Urothelium cell line (cell line): ENCODE measurements at regions not wholly inside any gene's neighbourhood (a gene's known extent, or its start where the extent isn't known, plus 50 kb on each side); places are given as distances from the start of the nearest gene placed in this dataset.
"Not testable (repeated sequence)": the region's sequence is repeated elsewhere in the genome, so short reads cannot be mapped to it uniquely, and the experiment has no call there.

Experiments used
- DNase-seq: peaks from one replicate; pipeline ENCODE4 v3.0.0; 2011; ENCODE audit warnings: low spot score, mixed read lengths
- FAIRE-seq: peaks from 2 replicates; lab custom pipeline; 2011; peaks lifted over from hg19 to GRCh38; lab: Jason Lieb, UNC

DNA sequence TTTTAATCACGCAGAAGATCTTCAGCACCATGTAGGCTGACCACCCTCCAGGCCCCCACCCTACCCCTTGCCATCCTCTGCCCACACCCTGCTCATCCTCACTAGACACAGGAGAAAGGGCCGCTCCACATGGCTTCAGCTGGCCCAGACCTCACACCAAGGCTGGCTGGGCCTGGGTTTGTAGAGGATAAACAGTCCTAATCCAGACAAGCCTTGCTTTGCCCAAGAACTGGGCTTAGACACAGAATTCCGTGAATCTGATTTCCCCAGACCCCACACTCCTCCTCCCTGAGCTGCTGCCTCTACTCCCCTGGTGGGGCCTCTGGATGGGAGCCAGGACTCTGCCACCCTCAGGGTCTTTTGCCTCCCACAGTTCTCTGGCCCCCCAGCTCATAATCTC is 185.3 kb downstream of the CYP26B1 start:
- FAIRE-seq (no peak), DNase-seq (no peak)

GRCh38 chr2:71961289-71962027 is 186.2 kb downstream of the CYP26B1 start:
- FAIRE-seq, result no peak

DNA sequence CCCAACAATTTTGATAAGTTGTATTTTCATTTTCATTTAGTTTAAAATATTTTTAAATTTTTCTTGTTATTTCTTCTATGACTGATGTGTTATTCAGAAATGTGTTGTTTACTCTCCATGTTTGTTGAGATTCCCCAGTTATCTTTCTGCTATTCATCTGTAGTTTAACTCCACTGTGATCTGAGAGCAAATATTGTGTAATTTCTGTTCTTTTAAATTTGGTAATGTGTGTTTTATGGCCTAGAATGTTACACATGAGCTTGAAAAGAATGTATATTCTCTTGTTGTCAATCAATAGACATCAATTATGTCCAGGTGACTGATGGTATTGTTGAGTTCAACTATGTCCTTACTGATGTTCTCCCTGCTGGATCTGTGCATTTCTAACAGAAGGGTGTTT is 188.2 kb downstream of the CYP26B1 start:
- DNase-seq (no peak), FAIRE-seq (no peak)

More at GRCh38 chr2:71961289-71962027, 186.2 kb downstream of the CYP26B1 start:
- DNase-seq, result no peak

- not testable (repeated sequence) for DNase-seq, FAIRE-seq
Observed at GRCh38 chr2:71958426-71958825, 189.2 kb downstream of the CYP26B1 start.

- DNase-seq (peak; percentile 4), FAIRE-seq (no peak)
Observed at GRCh38 chr2:71952572-71953188, 195.0 kb downstream of the CYP26B1 start.

- no peak for FAIRE-seq
Observed at GRCh38 chr2:71951718-71952404, 195.8 kb downstream of the CYP26B1 start.

GRCh38 chr2:71951083-71951468 is 196.6 kb downstream of the CYP26B1 start:
- FAIRE-seq (no peak), DNase-seq (no peak)

More at GRCh38 chr2:71951718-71952404, 195.8 kb downstream of the CYP26B1 start:
- DNase-seq, result peak; percentile 3

DNA sequence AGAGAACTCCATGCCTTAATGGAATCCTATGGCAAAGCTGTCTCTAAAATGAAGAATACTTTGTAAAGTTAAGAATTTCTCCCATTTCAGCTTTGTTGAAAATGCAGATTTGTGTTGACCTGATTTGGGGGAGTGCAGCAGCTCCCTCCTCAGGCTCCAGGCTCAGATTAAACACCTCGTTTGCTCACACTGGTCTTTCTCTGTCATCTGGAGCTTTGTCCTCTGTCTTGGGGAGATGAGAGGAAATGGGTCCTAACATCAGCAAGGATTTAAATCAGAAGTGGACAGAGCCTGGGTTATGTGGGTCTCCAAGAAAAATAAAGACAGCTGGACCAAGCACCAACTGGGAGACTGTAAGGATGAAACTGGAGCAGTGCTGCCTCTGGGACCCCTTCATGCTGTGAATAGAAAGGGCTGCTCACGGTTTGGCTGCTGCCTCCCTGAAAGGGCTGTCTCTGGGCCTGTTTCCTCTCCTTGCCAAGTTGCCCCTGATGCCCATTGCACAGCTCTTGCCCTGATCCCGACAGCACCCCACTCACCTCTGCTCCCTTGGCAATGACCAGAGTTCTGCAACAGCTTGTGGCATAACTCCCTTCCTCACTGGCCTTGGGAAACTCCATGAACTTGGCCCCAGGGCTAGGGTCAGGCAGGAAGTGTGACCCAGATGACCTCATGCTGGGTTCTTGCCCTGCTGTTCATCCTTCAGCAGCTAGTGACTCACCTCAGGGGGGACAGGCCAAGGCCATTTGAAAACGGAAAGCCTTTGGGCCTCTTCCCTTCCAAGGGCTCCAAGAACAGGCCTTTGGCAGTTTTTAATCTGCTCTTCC is 197.2 kb downstream of the CYP26B1 start:
- DNase-seq (no peak), FAIRE-seq (no peak)

GRCh38 chr2:71949537-71949798 is 198.2 kb downstream of the CYP26B1 start:
- no peak for FAIRE-seq
- DNase-seq, result no peak

- DNase-seq, result peak; percentile 31
- no peak for FAIRE-seq
Observed at GRCh38 chr2:71948781-71949536, 198.7 kb downstream of the CYP26B1 start.

DNA sequence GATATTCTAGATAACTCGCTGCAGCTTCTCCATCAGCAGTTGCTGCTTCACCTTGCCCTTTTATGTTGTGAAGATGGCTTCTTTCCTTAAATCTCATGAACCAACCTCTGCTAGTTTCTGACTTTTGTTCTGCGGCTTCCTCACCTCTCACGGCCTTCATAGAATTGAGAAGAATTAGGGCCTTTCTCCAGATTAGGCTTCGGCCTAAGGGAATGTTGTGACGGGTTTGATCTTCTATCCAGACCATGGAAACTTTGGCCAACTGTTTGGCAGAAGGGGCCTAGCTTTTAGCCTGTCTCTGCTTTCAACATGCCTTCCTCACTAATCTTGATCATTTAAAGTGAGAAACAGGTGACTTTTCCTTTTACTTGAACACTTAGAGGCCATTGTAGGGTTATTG is 199.9 kb downstream of the CYP26B1 start:
- no peak for DNase-seq
- FAIRE-seq, result no peak

GRCh38 chr2:71945603-71945959 is 202.1 kb downstream of the CYP26B1 start:
- no peak for FAIRE-seq
- no peak for DNase-seq

DNA sequence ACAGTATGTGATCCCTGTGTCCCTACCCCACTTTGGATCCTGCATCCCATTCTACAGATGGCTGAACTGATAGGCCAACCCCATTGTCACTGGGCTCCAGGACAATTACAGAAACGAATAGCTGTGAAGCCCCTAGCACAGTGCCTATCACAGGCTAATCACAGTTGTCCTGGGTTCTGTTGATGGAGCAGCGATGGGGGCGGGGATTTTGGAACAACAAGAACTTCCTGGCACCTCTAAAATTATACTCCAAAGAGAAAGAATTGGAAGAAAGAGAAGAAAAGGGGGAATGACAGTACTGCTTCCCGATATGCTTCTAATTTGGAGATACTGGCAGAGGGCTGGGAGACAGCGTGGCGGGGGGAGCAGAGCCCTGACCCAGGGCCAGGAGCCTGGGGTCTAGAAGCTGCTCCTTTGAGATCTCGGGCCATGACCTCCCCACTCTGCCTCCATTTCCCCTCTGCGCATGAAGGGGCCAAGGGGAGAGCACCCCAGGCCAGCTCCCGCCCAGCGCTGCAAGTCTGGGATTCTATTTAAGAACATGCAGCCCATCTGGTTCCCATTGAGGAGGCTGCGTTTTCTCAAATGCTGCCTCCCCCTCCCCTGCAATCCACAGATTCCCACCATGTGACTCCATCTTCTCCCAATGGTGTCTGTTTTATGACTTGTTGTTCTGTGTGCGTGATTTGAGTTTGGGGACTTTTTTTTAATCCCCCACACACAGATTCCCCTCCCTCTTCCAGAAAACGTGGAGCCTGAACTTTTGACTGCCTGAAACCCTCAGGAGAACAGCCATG is 202.7 kb downstream of the CYP26B1 start:
- FAIRE-seq (no peak), DNase-seq (no peak)

DNA sequence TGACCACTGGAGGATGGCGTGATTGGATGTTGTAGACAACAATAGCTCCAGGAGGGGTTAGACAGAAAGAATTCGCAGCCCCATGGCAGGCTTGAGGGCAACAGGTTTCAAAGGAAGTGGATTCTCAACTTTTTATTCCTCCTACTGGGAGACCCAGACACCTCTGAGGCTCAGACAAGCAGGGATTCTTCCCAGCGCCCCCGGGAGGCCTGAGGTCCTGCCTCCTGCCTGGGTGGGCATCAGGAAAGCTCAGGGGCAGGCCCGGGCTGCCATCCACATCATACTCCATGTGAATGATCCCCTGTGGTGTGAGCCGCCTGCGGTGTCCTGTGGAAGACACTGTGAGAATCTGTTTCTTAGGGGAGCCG is 203.5 kb downstream of the CYP26B1 start:
- FAIRE-seq, result no peak
- DNase-seq, result no peak

GRCh38 chr2:71943238-71944182 is 204.2 kb downstream of the CYP26B1 start:
- DNase-seq (no peak), FAIRE-seq (no peak)

- DNase-seq, result no peak
- FAIRE-seq, result no peak
Observed at GRCh38 chr2:71941726-71942525, 205.7 kb downstream of the CYP26B1 start.

GRCh38 chr2:71940695-71941094 is 207.0 kb downstream of the CYP26B1 start:
- no peak for DNase-seq
- FAIRE-seq, result no peak
